ENCODE measurements at regions not wholly inside any gene's neighbourhood (a gene's known extent, or its start where the extent isn't known, plus 50 kb on each side); places are given as distances from the start of the nearest gene placed in this dataset.

DNA sequence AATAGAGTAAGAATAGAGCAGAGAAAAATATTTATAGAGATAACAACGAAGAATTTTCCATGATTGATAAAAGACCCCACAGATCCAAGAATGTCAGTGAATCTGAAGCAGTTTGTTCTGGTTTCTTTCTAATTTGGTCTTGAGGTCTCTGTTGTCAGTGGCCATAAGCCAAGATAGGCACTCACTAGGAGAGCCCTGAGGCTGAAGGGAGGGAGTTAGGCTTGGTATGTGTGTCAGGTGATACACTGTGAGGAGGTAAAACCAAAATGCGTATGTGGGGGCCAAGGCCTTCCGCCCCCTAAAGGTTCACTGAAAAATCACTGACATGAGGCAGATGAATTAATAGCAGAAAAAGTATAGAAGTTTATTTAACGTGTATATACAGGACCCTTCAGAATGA lies 382.3 kb upstream of the HTR2C start:
- TF ChIP-seq, protein P1, sequence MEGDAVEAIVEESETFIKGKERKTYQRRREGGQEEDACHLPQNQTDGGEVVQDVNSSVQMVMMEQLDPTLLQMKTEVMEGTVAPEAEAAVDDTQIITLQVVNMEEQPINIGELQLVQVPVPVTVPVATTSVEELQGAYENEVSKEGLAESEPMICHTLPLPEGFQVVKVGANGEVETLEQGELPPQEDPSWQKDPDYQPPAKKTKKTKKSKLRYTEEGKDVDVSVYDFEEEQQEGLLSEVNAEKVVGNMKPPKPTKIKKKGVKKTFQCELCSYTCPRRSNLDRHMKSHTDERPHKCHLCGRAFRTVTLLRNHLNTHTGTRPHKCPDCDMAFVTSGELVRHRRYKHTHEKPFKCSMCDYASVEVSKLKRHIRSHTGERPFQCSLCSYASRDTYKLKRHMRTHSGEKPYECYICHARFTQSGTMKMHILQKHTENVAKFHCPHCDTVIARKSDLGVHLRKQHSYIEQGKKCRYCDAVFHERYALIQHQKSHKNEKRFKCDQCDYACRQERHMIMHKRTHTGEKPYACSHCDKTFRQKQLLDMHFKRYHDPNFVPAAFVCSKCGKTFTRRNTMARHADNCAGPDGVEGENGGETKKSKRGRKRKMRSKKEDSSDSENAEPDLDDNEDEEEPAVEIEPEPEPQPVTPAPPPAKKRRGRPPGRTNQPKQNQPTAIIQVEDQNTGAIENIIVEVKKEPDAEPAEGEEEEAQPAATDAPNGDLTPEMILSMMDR (conservative IDR thresholded peaks at IDR 0.05; ENCODE audit: low read depth, low read length) = no peak
- no peak for TF ChIP-seq EZH2 (IDR thresholded peaks at IDR 0.05; ENCODE audit: low read length, unreplicated experiment)
